Liver (tissue), 3 donors: ENCODE measurements at regions not wholly inside any gene's neighbourhood (a gene's known extent, or its start where the extent isn't known, plus 50 kb on each side); places are given as distances from the start of the nearest gene placed in this dataset.

Experiments
- CTCF ChIP-seq: fragments of 150-350 bp; IDR thresholded peaks from 2 replicates; pipeline ENCODE4 v1.5.1; 2017; ENCODE audit warnings: improper control_type of control experiment, low read depth, low read length; ENCODE audit not compliant: missing input control
- EGR1 ChIP-seq, 2 donors: IDR thresholded peaks; 2 replicates each; pipeline ENCODE4 v1.6.1; 2016 to 2018; ENCODE audit warnings: antibody characterized with exemption in 2 of 2, low read depth in 2 of 2
- MAX ChIP-seq: IDR thresholded peaks from 2 replicates; pipeline ENCODE4 v1.6.1; 2016; ENCODE audit warnings: antibody characterized with exemption
- RXRA ChIP-seq, 2 donors: IDR thresholded peaks; 2 replicates each; pipeline ENCODE4 v1.6.1; 2017 to 2018; ENCODE audit warnings: antibody characterized with exemption in 2 of 2, mild to moderate bottlenecking in 1 of 2
- SP1 ChIP-seq: IDR thresholded peaks from 2 replicates; pipeline ENCODE4 v1.6.1; 2018; ENCODE audit warnings: antibody characterized with exemption, mild to moderate bottlenecking
- YY1 ChIP-seq: IDR thresholded peaks from 2 replicates; pipeline ENCODE4 v1.6.1; 2016; ENCODE audit warnings: antibody characterized with exemption, mild to moderate bottlenecking
- donor health status: healthy.
- donor health status: healthy.

GRCh38 chr9:135307300-135307699 is 172.3 kb upstream of the PPP1R26 start:
- TF ChIP-seq CTCF (no peak), RXRA (IDR thresholded peaks at IDR 0.05) (no peak), EGR1 (IDR thresholded peaks at IDR 0.05; ENCODE audit: low read depth in 2 of 2) (no peak), MAX (no peak), YY1 (no peak), SP1 (no peak)
